ENCODE measurements at regions not wholly inside any gene's neighbourhood (a gene's known extent, or its start where the extent isn't known, plus 50 kb on each side); places are given as distances from the start of the nearest gene placed in this dataset.
"Not testable (repeated sequence)": the region's sequence is repeated elsewhere in the genome, so short reads cannot be mapped to it uniquely, and the experiment has no call there.

GRCh38 chr5:18399461-18400327, 765.4 kb downstream of the TAF11L14 start:
- DNase-seq (ENCODE audit: low read depth in 2 of 2, low spot score in 1 of 2) = not testable (repeated sequence)

GRCh38 chr5:18403141-18403540, 768.9 kb downstream of the TAF11L14 start:
- no peak for DNase-seq (ENCODE audit: low read depth in 2 of 2, low spot score in 1 of 2)

- no peak for DNase-seq (ENCODE audit: low read depth in 2 of 2, low spot score in 1 of 2)
These were observed 769.7 kb downstream of the TAF11L14 start for GRCh38 chr5:18403941-18404438.

DNA sequence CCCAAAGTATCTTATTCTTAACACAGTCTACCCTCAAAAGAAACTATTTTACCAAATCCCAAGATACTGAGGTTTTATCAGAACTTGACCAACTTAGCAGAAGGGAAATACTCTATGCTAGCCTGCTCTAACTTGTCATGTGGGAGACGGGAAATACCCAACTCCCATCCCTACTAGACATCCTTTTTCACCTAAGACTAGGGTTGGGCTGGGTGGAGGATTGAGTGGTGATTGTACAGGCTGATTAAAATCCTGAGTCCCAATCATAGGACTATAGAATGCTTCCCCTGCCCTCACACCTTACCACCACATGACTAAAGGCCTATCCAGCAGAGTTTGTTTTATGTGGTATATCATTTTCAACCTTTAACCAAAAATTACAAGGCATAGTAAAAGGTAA, 786.5 kb downstream of the TAF11L14 start:
- no peak for DNase-seq (ENCODE audit: low read depth in 2 of 2, low spot score in 1 of 2)

DNA sequence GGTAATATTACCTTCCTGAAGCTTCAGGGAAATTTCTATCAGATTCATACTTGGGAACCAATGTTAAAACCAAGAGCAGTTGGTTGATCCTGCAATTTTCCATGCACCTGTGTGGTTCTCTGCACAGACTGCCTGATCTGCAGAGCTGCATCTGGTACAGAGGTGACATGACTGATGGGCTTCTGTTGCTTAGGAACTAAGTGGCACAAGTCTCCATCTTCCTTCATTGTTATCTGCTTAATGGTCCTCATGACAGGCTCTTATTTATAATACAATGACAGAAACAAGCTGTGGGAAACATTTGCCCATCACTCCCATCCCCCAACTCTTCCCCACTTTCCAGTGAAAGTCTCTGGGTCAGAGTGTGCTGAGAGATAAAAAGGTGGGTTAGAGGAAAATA, 799.1 kb downstream of the TAF11L14 start:
- no peak for DNase-seq (ENCODE audit: low read depth in 2 of 2, low spot score in 1 of 2)

DNA sequence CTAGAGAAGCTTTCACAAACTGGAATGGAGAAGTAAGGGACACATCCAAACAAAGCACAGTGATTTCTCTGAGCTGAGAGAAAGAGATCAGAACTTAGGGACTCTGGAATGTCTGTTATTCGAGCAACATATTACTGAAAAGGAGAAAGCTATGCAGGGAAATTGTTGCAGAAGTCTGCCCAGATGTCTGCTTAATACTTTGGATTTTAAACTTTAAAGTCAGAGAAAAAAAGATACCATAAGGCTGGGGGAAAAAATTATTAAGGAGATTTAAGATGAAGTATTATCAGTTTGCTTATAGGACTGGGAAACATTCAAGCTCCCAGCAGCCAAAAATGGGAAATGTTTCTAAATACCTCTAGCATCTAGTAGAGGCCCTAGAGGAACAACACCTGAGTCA, 803.9 kb downstream of the TAF11L14 start:
- DNase-seq (ENCODE audit: low read depth in 2 of 2, low spot score in 1 of 2) = no peak

DNA sequence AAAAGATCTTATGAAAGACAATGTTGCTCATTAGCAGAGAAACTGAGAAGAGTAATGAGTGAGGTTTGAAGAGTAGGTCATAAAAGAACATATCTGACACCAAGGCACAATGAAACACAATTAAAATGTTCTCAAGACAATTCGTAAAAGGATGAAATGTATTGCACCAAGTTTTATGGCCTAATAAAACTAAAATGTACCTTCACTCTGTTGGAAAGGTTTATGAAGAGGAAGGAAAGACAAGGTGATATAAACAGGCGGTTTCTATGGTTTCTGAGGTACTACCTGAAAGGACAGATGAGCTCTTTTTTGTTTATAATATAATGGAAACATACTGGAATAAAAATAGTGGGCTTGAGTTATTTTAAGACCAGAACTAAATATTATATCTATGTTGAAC, 821.3 kb downstream of the TAF11L14 start:
- no peak for DNase-seq (ENCODE audit: low read depth in 2 of 2, low spot score in 1 of 2)

- no peak for DNase-seq (ENCODE audit: low read depth in 2 of 2, low spot score in 1 of 2)
These were observed 823.0 kb downstream of the TAF11L14 start for GRCh38 chr5:18457255-18457654.

- no peak for DNase-seq (ENCODE audit: low read depth in 2 of 2, low spot score in 1 of 2)
These were observed 827.5 kb downstream of the TAF11L14 start for GRCh38 chr5:18461766-18462165.

GRCh38 chr5:18465833-18466681, 831.8 kb downstream of the TAF11L14 start:
- no peak for DNase-seq (ENCODE audit: low read depth in 2 of 2, low spot score in 1 of 2)

- DNase-seq (ENCODE audit: low read depth in 2 of 2, low spot score in 1 of 2) = no peak
These were observed 832.5 kb downstream of the TAF11L14 start for GRCh38 chr5:18466731-18467130.

DNA sequence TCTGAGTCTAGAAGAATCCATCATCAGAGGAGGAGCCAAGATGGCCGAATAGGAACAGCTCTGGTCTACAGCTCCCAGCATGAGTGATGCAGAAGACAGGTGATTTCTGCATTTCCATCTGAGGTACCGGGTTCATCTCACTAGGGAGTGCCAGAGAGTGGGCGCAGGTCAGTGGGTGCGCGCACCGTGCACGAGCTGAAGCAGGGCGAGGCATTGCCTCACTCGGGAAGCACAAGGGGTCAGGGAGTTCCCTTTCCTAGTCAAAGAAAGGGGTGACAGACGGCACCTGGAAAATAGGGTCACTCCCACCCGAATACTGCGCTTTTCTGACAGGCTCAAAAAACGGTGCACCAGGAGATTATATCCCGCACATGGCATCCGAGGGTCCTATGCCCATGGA, 837.5 kb downstream of the TAF11L14 start:
- not testable (repeated sequence) for DNase-seq (ENCODE audit: low read depth in 2 of 2, low spot score in 1 of 2)

DNA sequence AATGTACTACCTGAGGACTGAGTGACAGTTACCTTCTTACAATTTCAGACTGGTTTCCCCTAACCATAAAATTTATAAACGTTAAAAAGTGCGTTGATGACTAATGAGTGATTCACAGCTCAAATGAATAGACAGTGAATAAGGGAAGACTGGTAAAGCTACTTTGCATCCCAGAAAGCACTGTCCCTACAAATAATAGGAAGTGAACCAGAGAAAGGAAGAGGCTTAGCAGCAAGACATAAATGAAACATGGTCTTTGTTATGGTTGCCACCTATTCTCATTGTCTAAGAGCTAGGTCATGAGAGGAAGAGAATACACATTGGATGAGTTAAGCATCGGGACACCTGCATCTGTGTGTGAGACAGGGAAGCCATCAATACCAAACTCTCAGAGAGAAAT, 849.2 kb downstream of the TAF11L14 start:
- DNase-seq (ENCODE audit: low read depth in 2 of 2, low spot score in 1 of 2) = no peak

- no peak for DNase-seq (ENCODE audit: low read depth in 2 of 2, low spot score in 1 of 2)
These were observed 853.7 kb downstream of the TAF11L14 start for GRCh38 chr5:18487928-18488480.

DNA sequence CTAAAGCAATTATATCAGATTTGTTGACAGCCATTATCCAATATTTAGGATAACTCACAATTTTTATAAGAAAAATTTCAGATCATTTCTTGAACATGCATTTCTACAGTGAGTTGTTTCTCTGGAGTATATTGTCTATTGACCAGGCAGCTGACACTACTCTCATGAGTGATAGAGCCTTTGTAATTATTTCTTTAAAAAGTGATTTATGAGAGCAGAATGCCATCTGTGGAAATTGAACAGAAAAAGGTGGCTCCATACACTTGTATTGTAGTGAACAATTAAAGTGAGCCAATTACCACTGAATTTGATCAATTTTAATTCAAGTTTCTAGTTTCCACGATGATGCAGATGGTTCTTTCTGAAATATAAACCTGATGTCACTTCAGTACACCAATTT, 855.4 kb downstream of the TAF11L14 start:
- no peak for DNase-seq (ENCODE audit: low read depth in 2 of 2, low spot score in 1 of 2)

- no peak for DNase-seq (ENCODE audit: low read depth in 2 of 2, low spot score in 1 of 2)
These were observed 857.1 kb downstream of the TAF11L14 start for GRCh38 chr5:18491349-18491748.

DNA sequence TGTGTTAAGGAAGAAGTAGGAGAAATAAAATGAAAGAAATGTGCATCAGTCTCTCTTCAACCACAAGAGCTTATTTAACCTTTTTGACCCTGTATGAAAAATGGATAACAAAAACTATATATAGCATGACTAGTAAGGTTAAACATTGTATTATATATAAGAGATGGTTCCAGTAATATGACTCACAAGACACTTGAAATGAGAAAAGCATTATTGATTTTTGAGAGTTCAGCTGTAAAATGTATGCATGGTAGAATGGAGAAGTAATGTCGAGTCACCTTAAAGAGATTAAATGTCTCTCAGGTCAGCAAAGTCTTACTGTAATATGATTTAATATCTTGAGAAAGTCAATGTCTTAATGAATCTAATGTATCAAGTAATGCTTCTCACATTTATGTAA, 860.9 kb downstream of the TAF11L14 start:
- DNase-seq (ENCODE audit: low read depth in 2 of 2, low spot score in 1 of 2) = no peak

DNA sequence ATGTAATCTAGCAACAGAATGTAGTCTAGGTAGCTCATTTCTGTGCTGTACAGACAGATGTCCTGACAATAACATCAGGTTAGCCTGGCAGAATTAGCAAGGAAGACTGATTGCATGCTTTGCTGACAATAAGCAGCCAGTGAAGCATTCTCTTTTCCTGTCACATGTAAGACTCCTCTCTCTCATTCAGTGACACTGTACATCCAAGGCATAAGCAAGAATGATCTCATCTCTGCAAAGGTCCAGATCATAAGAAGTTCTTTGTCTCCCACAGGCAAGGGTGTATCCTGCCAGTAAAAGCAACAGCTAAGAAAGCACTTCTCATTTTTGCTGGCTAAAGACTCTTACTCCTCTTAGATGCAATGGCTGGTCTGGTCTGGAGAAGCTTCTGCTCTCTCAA, 861.8 kb downstream of the TAF11L14 start:
- DNase-seq (ENCODE audit: low read depth in 2 of 2, low spot score in 1 of 2) = no peak

DNA sequence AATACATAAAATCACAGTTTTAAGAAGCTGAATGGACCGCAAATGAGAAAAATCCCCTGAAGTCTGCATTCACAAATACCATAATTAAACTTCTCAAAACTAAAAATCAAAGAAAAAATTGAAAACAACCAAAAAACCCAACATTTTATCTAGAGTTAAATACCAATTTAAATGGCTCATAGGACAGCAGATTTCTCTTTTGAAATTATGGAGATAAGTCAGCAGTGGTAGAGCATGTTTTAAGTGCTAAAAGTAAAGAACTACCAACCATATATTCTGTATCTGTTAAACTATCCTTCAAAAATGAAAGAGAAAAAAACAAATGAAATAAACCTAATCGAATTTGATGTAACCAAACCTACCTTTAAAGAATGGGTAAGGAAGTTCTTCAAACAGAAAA, 862.8 kb downstream of the TAF11L14 start:
- no peak for DNase-seq (ENCODE audit: low read depth in 2 of 2, low spot score in 1 of 2)

- no peak for DNase-seq (ENCODE audit: low read depth in 2 of 2, low spot score in 1 of 2)
These were observed 869.6 kb downstream of the TAF11L14 start for GRCh38 chr5:18503797-18504328.

GRCh38 chr5:18507114-18507513, 872.9 kb downstream of the TAF11L14 start:
- DNase-seq (ENCODE audit: low read depth in 2 of 2, low spot score in 1 of 2) = no peak
